ENCODE measurements at regions not wholly inside any gene's neighbourhood (a gene's known extent, or its start where the extent isn't known, plus 50 kb on each side); places are given as distances from the start of the nearest gene placed in this dataset.

- CTCF ChIA-PET, result no interaction called here
- POLR2A ChIA-PET, result no interaction called here
- TF ChIP-seq FOXA1 (IDR thresholded peaks at IDR 0.05) (no peak), HDGF (IDR thresholded peaks at IDR 0.05; ENCODE audit: borderline replicate concordance) (no peak), FOXM1 (IDR thresholded peaks at IDR 0.05; ENCODE audit: borderline replicate concordance) (no peak), TARDBP (IDR thresholded peaks at IDR 0.05) (no peak), L3MBTL2 (conservative IDR thresholded peaks at IDR 0.05) (no peak), CTBP1 (IDR thresholded peaks at IDR 0.05; ENCODE audit: borderline replicate concordance) (no peak), ELF4 (IDR thresholded peaks at IDR 0.05) (no peak), SUZ12 (IDR thresholded peaks at IDR 0.05) (no peak), FOXK2 (IDR thresholded peaks at IDR 0.05) (no peak), BHLHE40 (IDR thresholded peaks at IDR 0.05; ENCODE audit: borderline replicate concordance) (no peak), SP1 (IDR thresholded peaks at IDR 0.05) (no peak), NFRKB (IDR thresholded peaks at IDR 0.05) (no peak), ZNF384 (IDR thresholded peaks at IDR 0.05) (no peak), LEF1 (IDR thresholded peaks at IDR 0.05; ENCODE audit: borderline replicate concordance) (no peak), ARNT (IDR thresholded peaks at IDR 0.05) (no peak), PKNOX1 (IDR thresholded peaks at IDR 0.05) (no peak)
- DNase-seq (ENCODE audit: extremely low spot score), result no peak
These were observed 891.4 kb downstream of the METTL15 start for GRCh38 chr11:28999620-29000019.

GRCh38 chr11:28992996-28993395, 884.8 kb downstream of the METTL15 start:
- TF ChIP-seq CTBP1 (IDR thresholded peaks at IDR 0.05; ENCODE audit: borderline replicate concordance) (no peak), L3MBTL2 (conservative IDR thresholded peaks at IDR 0.05) (no peak), SUZ12 (IDR thresholded peaks at IDR 0.05) (no peak), ARNT (IDR thresholded peaks at IDR 0.05) (no peak), FOXK2 (IDR thresholded peaks at IDR 0.05) (no peak), ZNF384 (IDR thresholded peaks at IDR 0.05) (no peak), LEF1 (IDR thresholded peaks at IDR 0.05; ENCODE audit: borderline replicate concordance) (no peak), FOXA1 (IDR thresholded peaks at IDR 0.05) (no peak), NFRKB (IDR thresholded peaks at IDR 0.05) (no peak), HDGF (IDR thresholded peaks at IDR 0.05; ENCODE audit: borderline replicate concordance) (no peak)
- ChIA-PET CTCF (no interaction called here), POLR2A (no interaction called here)
- DNase-seq (ENCODE audit: extremely low spot score), result no peak

DNA sequence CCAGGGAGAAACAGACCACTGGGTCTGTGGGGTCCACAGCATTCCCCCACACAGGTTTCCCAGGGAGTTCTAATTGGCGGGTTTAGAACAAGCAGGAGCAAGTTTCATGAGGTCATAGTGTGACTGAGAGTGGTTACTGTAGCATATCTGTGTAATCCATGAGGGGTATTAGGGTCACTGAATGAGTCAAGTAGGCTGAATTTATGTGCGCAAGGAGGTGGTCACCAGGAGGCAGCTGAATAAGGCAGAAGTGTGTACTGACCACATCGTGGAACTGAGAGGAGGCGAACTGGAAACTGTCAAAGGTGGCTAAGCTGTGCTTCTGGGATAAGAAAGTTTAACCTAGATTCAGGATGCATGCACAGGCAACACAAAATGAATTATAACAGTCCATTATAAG, 876.0 kb downstream of the METTL15 start:
- DNase-seq (ENCODE audit: extremely low spot score), result no peak
- POLR2A ChIA-PET, result no interaction called here
- CTCF ChIA-PET, result no interaction called here
- TF ChIP-seq SP1 (IDR thresholded peaks at IDR 0.05) (no peak), FOXK2 (IDR thresholded peaks at IDR 0.05) (no peak), CTBP1 (IDR thresholded peaks at IDR 0.05; ENCODE audit: borderline replicate concordance) (no peak), NFRKB (IDR thresholded peaks at IDR 0.05) (no peak), LEF1 (IDR thresholded peaks at IDR 0.05; ENCODE audit: borderline replicate concordance) (no peak), L3MBTL2 (conservative IDR thresholded peaks at IDR 0.05) (no peak), ZNF384 (IDR thresholded peaks at IDR 0.05) (no peak), SUZ12 (IDR thresholded peaks at IDR 0.05) (no peak), ELF4 (IDR thresholded peaks at IDR 0.05) (no peak), ARNT (IDR thresholded peaks at IDR 0.05) (no peak), TARDBP (IDR thresholded peaks at IDR 0.05) (no peak), FOXA1 (IDR thresholded peaks at IDR 0.05) (no peak), FOXM1 (IDR thresholded peaks at IDR 0.05; ENCODE audit: borderline replicate concordance) (no peak), PKNOX1 (IDR thresholded peaks at IDR 0.05) (no peak), BHLHE40 (IDR thresholded peaks at IDR 0.05; ENCODE audit: borderline replicate concordance) (no peak), HDGF (IDR thresholded peaks at IDR 0.05; ENCODE audit: borderline replicate concordance) (no peak)

- no peak for DNase-seq (ENCODE audit: extremely low spot score)
- ChIA-PET CTCF (no interaction called here), POLR2A (no interaction called here)
- TF ChIP-seq HDGF (IDR thresholded peaks at IDR 0.05; ENCODE audit: borderline replicate concordance) (no peak), CTBP1 (IDR thresholded peaks at IDR 0.05; ENCODE audit: borderline replicate concordance) (no peak), ELF4 (IDR thresholded peaks at IDR 0.05) (no peak), FOXM1 (IDR thresholded peaks at IDR 0.05; ENCODE audit: borderline replicate concordance) (no peak), LEF1 (IDR thresholded peaks at IDR 0.05; ENCODE audit: borderline replicate concordance) (no peak), SP1 (IDR thresholded peaks at IDR 0.05) (no peak), SUZ12 (IDR thresholded peaks at IDR 0.05) (no peak), NFRKB (IDR thresholded peaks at IDR 0.05) (no peak), BHLHE40 (IDR thresholded peaks at IDR 0.05; ENCODE audit: borderline replicate concordance) (no peak), ARNT (IDR thresholded peaks at IDR 0.05) (no peak), ZNF384 (IDR thresholded peaks at IDR 0.05) (no peak)
These were observed 875.6 kb downstream of the METTL15 start for GRCh38 chr11:28983780-28984179.

- CTCF ChIA-PET, result no interaction called here
- TF ChIP-seq SUZ12 (IDR thresholded peaks at IDR 0.05) (no peak), PKNOX1 (IDR thresholded peaks at IDR 0.05) (no peak), ELF4 (IDR thresholded peaks at IDR 0.05) (no peak), FOXA1 (IDR thresholded peaks at IDR 0.05) (no peak), ARNT (IDR thresholded peaks at IDR 0.05) (no peak), SP1 (IDR thresholded peaks at IDR 0.05) (no peak)
- no peak for DNase-seq (ENCODE audit: extremely low spot score)
- POLR2A ChIA-PET, result no interaction called here
These were observed 873.2 kb downstream of the METTL15 start for GRCh38 chr11:28981381-28981780.

GRCh38 chr11:28976801-28977145, 868.6 kb downstream of the METTL15 start:
- CTCF ChIA-PET, result no interaction called here
- DNase-seq (ENCODE audit: extremely low spot score), result no peak
- POLR2A ChIA-PET, result no interaction called here
- no peak for TF ChIP-seq PKNOX1 (IDR thresholded peaks at IDR 0.05)
- no peak for TF ChIP-seq CTBP1 (IDR thresholded peaks at IDR 0.05; ENCODE audit: borderline replicate concordance)
- TF ChIP-seq ARNT (IDR thresholded peaks at IDR 0.05), result no peak
- TF ChIP-seq FOXA1 (IDR thresholded peaks at IDR 0.05), result no peak
- TF ChIP-seq BHLHE40 (IDR thresholded peaks at IDR 0.05; ENCODE audit: borderline replicate concordance), result no peak
- TF ChIP-seq FOXM1 (IDR thresholded peaks at IDR 0.05; ENCODE audit: borderline replicate concordance), result no peak
- no peak for TF ChIP-seq LEF1 (IDR thresholded peaks at IDR 0.05; ENCODE audit: borderline replicate concordance)
- no peak for TF ChIP-seq NFRKB (IDR thresholded peaks at IDR 0.05)
- TF ChIP-seq HDGF (IDR thresholded peaks at IDR 0.05; ENCODE audit: borderline replicate concordance), result no peak
